B cell (primary cell): ENCODE measurements at regions not wholly inside any gene's neighbourhood (a gene's known extent, or its start where the extent isn't known, plus 50 kb on each side); places are given as distances from the start of the nearest gene placed in this dataset.

Experiments
- ATAC-seq: fragments of 200-7000 bp; cut with Tn5 transposase; one replicate; pipeline ENCODE4 v1.10.0; 2021; ENCODE audit warnings: low read depth, mild to moderate bottlenecking, moderate number of reproducible peaks, moderate library complexity
- CTCF ChIA-PET: fragments of 350-600 bp; sonication (Branson Sonifier 250); formaldehyde crosslinking; loops from one replicate; lab custom pipeline; 2021; ENCODE audit warnings: antibody characterized with exemption, inconsistent platforms; lab: Charles Lee
- POLR2A ChIA-PET: fragments of 350-600 bp; sonication (Branson Sonifier 250); formaldehyde crosslinking; loops from one replicate; lab custom pipeline; 2021; ENCODE audit warnings: antibody characterized with exemption; lab: Charles Lee
- DNase-seq: peaks from one replicate; pipeline ENCODE4 v3.0.0; 2013
- H2AFZ ChIP-seq: 2 replicates; pipeline ENCODE4 v1.6.1; 2012; ENCODE audit warnings: mild to moderate bottlenecking, low read depth, low read length; ENCODE audit not compliant: insufficient read depth, poor library complexity, severe bottlenecking
- H3K27ac ChIP-seq, 2 donors: 1 replicate in 1 of 2; 2 replicates in 1 of 2; pipeline ENCODE4 v1.5.1; 2012 to 2013; ENCODE audit warnings: low read length in 2 of 2, mild to moderate bottlenecking in 2 of 2, moderate library complexity in 1 of 2
- H3K27me3 ChIP-seq, 4 experiments: fragments of 200-600 bp in 1 of 4; sonication (generic) in 1 of 4; replicated peaks in 1 of 4; 1 replicate in 2 of 4; 2 replicates in 2 of 4; pipeline versions ENCODE4 v1.6.1 to v1.7.0; 2013 to 2016; ENCODE audit warnings: low read length in 3 of 4, mild to moderate bottlenecking in 2 of 4, mixed read lengths in 1 of 4, moderate library complexity in 1 of 4; ENCODE audit not compliant: insufficient read depth in 4 of 4, control insufficient read depth in 3 of 4; ENCODE audit errors: control extremely low read depth in 1 of 4
- H3K36me3 ChIP-seq, 2 experiments: replicated peaks in 1 of 2; 1 replicate in 1 of 2; 2 replicates in 1 of 2; pipeline versions ENCODE4 v1.6.1 to v1.7.1; 2013; ENCODE audit warnings: low read length in 1 of 2; ENCODE audit not compliant: insufficient read depth in 2 of 2, control insufficient read depth in 1 of 2; ENCODE audit errors: control extremely low read depth in 1 of 2, extremely low read depth in 1 of 2
- H3K4me1 ChIP-seq, 2 donors: fragments of 200-600 bp in 1 of 2; sonication (generic) in 1 of 2; 1 replicate in 1 of 2; 2 replicates in 1 of 2; pipeline versions ENCODE4 v1.5.1 to v1.6.1; 2013 to 2017; ENCODE audit warnings: low read length in 2 of 2; ENCODE audit not compliant: control insufficient read depth in 2 of 2, insufficient read depth in 2 of 2
- H3K4me2 ChIP-seq: replicated peaks from 2 replicates; pipeline ENCODE3; 2012; ENCODE audit warnings: mild to moderate bottlenecking, low read depth, low read length; ENCODE audit not compliant: poor library complexity, severe bottlenecking
- H3K4me3 ChIP-seq, 5 experiments: fragments of 200-600 bp in 1 of 5; sonication (generic) in 1 of 5; 1 replicate in 3 of 5; 2 replicates in 2 of 5; pipeline versions ENCODE4 v1.5.1 to v1.7.0; 2011 to 2016; ENCODE audit warnings: low read length in 4 of 5, mild to moderate bottlenecking in 4 of 5, low read depth in 2 of 5, control low read depth in 1 of 5, moderate library complexity in 1 of 5; ENCODE audit not compliant: insufficient read depth in 1 of 5; ENCODE audit errors: control extremely low read depth in 1 of 5, extremely low read depth in 1 of 5
- H3K79me2 ChIP-seq: fragments of 200-600 bp; sonication (generic); one replicate; pipeline ENCODE4 v1.6.0; 2016; ENCODE audit warnings: low read length; ENCODE audit not compliant: control insufficient read depth, insufficient read depth
- H3K9ac ChIP-seq: fragments of 200-600 bp; sonication (generic); 2 replicates; pipeline ENCODE4 v1.6.1; 2017; ENCODE audit warnings: mild to moderate bottlenecking, low read length, moderate library complexity
- H3K9me3 ChIP-seq, 3 donors: one replicate each; pipeline versions ENCODE4 v1.6.1 to v1.7.1; 2013; ENCODE audit warnings: low read length in 2 of 3; ENCODE audit not compliant: control insufficient read depth in 2 of 3, insufficient read depth in 1 of 3; ENCODE audit errors: control extremely low read depth in 1 of 3
- H4K20me1 ChIP-seq: 2 replicates; pipeline ENCODE4 v1.6.0; 2012; ENCODE audit warnings: mild to moderate bottlenecking, low read length; ENCODE audit not compliant: insufficient read depth, control insufficient read depth, poor library complexity, severe bottlenecking
- H3K27ac Mint-ChIP-seq: one replicate; pipeline ENCODE4 v1.8.0; 2021; ENCODE audit warnings: mixed read lengths
- H3K27me3 Mint-ChIP-seq: one replicate; pipeline ENCODE4 v1.8.0; 2021; ENCODE audit warnings: mixed read lengths
- H3K4me1 Mint-ChIP-seq: one replicate; pipeline ENCODE4 v1.8.0; 2021; ENCODE audit warnings: mixed read lengths
- H3K4me3 Mint-ChIP-seq: one replicate; pipeline ENCODE4 v1.8.0; 2021; ENCODE audit warnings: mixed read lengths
- H3K9me3 Mint-ChIP-seq: one replicate; pipeline ENCODE4 v1.8.0; 2022; ENCODE audit warnings: mixed read lengths; ENCODE audit not compliant: insufficient read depth
- EZH2 ChIP-seq: IDR thresholded peaks from 2 replicates; pipeline ENCODE4 v1.6.1; 2012; ENCODE audit warnings: borderline replicate concordance, low read depth, mild to moderate bottlenecking, moderate library complexity, low read length; ENCODE audit not compliant: insufficient read depth, poor library complexity, severe bottlenecking
- WGBS: methylation state at CpG from one replicate; pipeline ENCODE4 v1.1.5; 2013; ENCODE audit warnings: missing lambda C conversion rate; ENCODE audit not compliant: insufficient coverage; 5-methylcytosine and 5-hydroxymethylcytosine counted together
- intact Hi-C: fragments of 100-400 bp; cut with micrococcal nuclease; formaldehyde crosslinking; loops from one replicate; pipeline ENCODE4 v1.10.0; 2022
- TF ChIP-seq, protein P1 (sequence below): fragments of 200-600 bp; IDR thresholded peaks from one replicate; pipeline ENCODE4 v1.8.0; 2022; ENCODE audit warnings: antibody characterized with exemption, mild to moderate bottlenecking

DNA sequence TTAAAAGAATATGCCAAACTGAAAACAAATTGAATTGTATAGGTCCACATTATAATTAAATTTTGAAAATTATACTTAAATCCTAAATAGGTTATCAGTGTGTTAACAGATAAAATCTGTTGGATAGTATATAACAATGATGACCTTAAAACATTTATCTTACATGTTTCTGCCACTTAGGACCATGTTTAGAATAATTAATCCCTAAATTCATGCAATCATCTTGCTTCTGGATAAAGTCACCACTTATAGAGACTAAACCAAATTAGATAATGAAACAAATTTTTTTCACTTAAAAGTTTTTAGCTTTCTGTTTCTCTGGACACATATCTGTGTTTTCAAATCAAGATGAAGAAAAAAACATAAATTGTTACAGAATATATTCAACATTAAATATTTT, 511.7 kb upstream of the MIR17HG start:
- H3K9ac ChIP-seq: no peak overlapping the region
- H4K20me1 ChIP-seq: no peaks in the 10 kb centered on the region
- H3K4me3 Mint-ChIP-seq: no peak overlapping the region
- H3K4me3 ChIP-seq: no peak overlapping the region
- H3K27me3 ChIP-seq: no peaks in the 10 kb centered on the region
- no peaks in the 10 kb centered on the region for H3K4me1 Mint-ChIP-seq
- TF ChIP-seq EZH2: no peak
- TF ChIP-seq, protein P1, sequence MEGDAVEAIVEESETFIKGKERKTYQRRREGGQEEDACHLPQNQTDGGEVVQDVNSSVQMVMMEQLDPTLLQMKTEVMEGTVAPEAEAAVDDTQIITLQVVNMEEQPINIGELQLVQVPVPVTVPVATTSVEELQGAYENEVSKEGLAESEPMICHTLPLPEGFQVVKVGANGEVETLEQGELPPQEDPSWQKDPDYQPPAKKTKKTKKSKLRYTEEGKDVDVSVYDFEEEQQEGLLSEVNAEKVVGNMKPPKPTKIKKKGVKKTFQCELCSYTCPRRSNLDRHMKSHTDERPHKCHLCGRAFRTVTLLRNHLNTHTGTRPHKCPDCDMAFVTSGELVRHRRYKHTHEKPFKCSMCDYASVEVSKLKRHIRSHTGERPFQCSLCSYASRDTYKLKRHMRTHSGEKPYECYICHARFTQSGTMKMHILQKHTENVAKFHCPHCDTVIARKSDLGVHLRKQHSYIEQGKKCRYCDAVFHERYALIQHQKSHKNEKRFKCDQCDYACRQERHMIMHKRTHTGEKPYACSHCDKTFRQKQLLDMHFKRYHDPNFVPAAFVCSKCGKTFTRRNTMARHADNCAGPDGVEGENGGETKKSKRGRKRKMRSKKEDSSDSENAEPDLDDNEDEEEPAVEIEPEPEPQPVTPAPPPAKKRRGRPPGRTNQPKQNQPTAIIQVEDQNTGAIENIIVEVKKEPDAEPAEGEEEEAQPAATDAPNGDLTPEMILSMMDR: no peak
- no peaks in the 10 kb centered on the region for H3K4me1 ChIP-seq
- H3K27ac Mint-ChIP-seq: no peak overlapping the region
- DNase-seq (no peak), ATAC-seq (no peak)
- intact Hi-C loops: no loop called here
- H3K9me3 Mint-ChIP-seq: peaks cover 5% of the 10 kb centered on the region
- no peak overlapping the region for H2AFZ ChIP-seq
- H3K27me3 Mint-ChIP-seq: no peaks in the 10 kb centered on the region
- H3K9me3 ChIP-seq: no peaks in the 10 kb centered on the region
- no peaks in the 10 kb centered on the region for H3K36me3 ChIP-seq
- POLR2A ChIA-PET: no interaction called here
- no peak overlapping the region for H3K4me2 ChIP-seq
- no peak overlapping the region for H3K27ac ChIP-seq
- no peaks in the 10 kb centered on the region for H3K79me2 ChIP-seq
- CTCF ChIA-PET: no interaction called here

DNA sequence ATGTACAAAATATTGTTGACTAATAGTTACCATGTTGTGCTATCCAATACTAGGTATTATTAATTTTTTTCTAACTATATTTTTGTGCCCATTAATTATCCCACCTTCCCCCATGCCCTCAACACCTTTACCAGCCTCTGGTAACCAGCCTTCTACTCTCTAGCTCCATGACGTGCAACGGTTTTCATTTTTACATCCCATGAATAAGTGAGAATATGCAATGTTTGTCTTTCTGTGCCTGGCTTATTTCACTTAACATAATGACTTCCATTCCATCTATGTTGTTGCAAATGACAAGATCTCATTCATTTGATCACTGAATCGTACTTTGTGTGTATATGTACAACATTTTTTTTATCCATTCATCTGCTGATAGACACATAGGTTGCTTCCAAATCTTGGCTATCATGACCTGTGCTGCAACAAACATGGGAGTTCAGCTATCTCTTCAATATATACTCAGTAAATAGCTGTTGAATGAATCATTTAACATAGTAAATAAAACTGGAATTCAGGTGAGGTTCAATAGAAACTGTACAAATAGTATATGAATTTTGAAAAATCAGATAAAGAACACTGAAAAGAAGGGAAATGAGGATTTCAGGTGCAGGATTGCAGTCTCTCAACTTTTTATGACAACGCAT, 509.0 kb upstream of the MIR17HG start:
- peaks cover 0 to 4% (median 0%) of the 10 kb centered on the region in 3 donors for H3K9me3 ChIP-seq
- ChIA-PET POLR2A (no interaction called here), CTCF (no interaction called here)
- intact Hi-C loops: no loop called here
- DNase-seq: no peak
- Mint-ChIP-seq H3K4me3 (no peak overlapping the region), H3K9me3 (peaks cover 5% of the 10 kb centered on the region), H3K27me3 (no peaks in the 10 kb centered on the region), H3K4me1 (no peaks in the 10 kb centered on the region), H3K27ac (no peak overlapping the region)
- H3K27me3 ChIP-seq: no peaks in the 10 kb centered on the region
- H3K9ac ChIP-seq: no peak overlapping the region
- no peak overlapping the region for H2AFZ ChIP-seq
- H3K36me3 ChIP-seq: no peaks in the 10 kb centered on the region
- no peak overlapping the region for H3K4me3 ChIP-seq
- TF ChIP-seq, protein P1: no peak
- H3K4me2 ChIP-seq: no peak overlapping the region
- ATAC-seq: no peak
- no peaks in the 10 kb centered on the region for H3K4me1 ChIP-seq
- H3K79me2 ChIP-seq: no peaks in the 10 kb centered on the region
- WGBS: no CpG with 5 or more reads among the region's 4 CpGs
- no peaks in the 10 kb centered on the region for H4K20me1 ChIP-seq
- no peak overlapping the region for H3K27ac ChIP-seq
